ENCODE measurements at regions not wholly inside any gene's neighbourhood (a gene's known extent, or its start where the extent isn't known, plus 50 kb on each side); places are given as distances from the start of the nearest gene placed in this dataset.
A peak's percentile ranks its signal among the peaks of the same experiment; 100 is the strongest.

GRCh38 chr15:95470997-95471689 is 859.4 kb upstream of the NR2F2 start:
- DNase-seq: no peak

DNA sequence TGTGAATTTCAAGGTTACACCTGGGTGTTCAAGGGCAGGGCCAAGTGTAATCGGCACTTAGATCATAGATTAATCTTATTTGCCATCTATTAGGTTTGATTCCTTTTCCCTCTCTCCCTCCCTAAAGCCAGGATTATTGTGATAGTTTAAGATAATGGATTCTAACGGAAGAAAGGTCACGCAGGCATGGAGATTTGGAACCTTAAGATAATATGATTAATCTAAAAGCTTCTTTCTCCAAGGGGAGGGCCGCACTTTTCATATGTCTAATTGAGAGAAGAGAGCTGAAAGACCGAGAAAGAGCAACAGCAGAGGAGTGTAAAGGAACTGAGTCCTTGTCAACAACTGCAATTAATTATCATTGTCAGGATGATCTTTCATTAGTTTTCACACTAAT is 858.8 kb upstream of the NR2F2 start:
- no peak for DNase-seq

DNA sequence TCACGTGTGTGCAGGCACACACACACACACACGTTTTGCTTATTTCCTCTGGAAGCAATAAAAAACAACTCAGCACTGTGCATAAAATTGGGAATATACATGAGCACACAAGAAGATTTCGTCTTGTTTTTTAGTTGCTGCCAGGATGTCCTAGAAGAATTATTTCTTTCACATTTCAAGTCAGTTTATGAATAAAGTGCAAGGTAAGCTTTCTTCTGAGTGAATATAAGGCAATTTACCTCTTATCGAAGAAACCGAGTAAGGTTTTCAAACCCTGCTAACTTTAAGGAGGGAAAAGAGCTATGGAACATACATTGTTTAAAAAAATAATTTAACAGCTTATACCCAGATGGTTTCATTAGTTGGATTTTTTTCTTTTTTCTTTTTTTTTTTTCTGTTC is 855.4 kb upstream of the NR2F2 start:
- no peak for DNase-seq

- peak; percentile 72 for DNase-seq
These were observed 851.2 kb upstream of the NR2F2 start for GRCh38 chr15:95479308-95479707.

- DNase-seq: no peak
These were observed 845.1 kb upstream of the NR2F2 start for GRCh38 chr15:95485367-95485766.

DNA sequence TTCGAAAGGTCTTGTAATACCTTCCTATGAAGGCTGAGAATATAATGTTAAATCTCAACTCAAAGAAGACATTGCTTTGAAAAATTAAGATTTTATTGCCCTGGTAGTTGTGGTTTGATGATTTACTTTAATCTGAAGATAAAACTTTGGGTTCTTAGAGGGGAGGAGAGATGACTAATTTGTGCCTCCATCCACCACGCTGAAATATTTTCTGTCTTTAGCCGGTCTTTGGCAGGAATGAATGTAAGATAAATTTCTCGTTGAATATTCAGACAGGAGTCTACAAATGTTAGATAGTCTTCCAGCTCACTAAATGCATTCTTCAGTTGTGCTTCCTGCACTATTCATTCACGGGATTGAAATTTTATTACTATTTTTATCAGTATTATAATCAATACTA is 844.3 kb upstream of the NR2F2 start:
- no peak for DNase-seq

GRCh38 chr15:95489103-95489502 is 841.4 kb upstream of the NR2F2 start:
- no peak for DNase-seq

DNA sequence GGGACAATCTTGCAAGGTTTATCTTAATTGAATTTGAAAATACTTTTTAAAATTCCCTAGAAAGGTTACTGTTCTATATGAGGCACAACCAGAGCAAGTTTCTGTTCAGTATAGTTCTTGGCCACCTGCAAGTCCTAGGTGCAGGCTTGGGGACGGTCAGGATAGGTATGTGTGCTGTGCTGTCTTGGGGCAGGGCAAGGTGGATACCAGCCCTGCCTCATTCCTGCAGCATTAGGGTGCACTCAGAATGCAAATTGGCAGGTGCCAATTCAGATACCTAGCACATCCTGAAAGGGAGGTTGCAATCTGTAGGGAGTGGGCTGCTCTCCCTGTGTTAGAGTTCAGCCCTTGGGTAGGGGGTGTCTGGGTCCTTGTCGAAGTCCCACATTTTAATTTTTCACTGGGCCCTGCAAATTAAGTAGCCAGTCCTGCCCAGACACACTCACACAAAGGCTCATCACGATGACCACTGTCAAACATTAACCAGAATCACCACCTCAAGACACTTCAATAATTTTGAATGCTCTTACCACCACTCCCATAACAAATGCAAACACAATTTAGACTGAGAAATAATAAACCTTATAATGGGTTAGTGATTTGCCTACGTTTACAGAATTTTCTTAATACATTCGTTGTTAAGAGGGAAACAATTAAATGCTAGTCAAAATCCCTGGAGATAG is 838.0 kb upstream of the NR2F2 start:
- DNase-seq: no peak

DNA sequence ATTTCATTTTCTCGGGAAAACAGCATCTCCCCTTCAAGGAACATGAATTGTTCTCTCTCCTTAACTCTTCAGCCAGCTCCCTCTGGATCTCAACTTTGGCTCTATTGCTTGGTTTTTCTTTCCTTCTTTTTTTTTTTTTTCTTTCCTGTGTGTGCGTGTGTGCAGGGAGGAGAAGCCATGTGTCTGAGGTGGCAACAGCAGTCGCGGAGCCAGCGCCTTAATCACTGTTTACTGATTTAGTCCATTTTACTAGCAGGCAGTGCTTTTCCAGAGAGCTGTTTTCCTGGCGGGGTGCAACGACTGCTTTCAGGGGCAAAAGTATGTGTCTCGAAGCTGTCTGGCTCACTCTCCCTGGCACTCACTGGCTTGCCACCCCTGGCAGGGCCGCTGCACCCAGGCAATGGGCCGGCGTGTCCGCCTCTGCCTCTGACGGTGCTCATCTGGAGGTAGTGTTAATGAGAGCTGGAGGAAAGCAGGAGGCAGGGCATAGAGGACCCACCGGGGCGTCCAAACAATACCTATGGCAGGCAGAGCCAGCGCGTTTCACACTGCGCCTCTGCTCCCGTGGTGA is 835.4 kb upstream of the NR2F2 start:
- peak; percentile 3 for DNase-seq

DNA sequence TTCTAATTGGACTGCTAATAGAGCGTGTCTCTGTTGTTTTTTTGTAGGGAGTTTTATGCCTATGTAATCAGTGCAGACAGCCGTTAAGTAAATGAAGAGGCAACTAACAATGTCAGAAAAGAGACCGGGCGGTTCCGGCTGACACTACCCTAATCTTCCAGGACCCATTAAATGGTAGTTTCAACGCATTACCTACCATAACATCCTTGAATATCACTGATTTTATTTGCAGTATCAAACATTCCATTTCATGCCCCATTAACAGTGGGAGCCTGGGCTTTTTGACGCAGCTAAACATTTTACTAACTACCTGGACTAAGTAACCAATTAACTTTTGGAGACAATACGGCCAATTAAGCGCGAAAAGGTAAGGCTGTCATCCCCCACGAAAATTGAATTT is 832.9 kb upstream of the NR2F2 start:
- DNase-seq: no peak

DNA sequence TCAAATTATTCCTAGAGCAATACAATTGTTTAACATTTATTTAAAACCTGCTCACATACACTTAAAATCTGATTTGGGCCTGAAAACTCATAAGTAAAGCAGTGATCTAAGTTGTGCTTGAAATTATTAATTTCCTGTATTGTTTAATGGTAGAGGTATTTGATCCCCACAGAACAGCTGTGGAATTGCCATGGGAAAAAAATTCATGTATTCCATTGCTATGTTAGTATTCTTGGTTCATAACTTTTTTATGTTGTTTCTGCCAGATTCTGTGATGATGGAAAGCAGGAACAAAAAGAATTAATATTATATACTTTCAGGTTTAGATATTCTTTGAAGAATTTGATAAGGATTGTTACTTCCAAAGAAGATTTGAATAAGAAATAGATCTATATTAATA is 831.5 kb upstream of the NR2F2 start:
- no peak for DNase-seq

DNA sequence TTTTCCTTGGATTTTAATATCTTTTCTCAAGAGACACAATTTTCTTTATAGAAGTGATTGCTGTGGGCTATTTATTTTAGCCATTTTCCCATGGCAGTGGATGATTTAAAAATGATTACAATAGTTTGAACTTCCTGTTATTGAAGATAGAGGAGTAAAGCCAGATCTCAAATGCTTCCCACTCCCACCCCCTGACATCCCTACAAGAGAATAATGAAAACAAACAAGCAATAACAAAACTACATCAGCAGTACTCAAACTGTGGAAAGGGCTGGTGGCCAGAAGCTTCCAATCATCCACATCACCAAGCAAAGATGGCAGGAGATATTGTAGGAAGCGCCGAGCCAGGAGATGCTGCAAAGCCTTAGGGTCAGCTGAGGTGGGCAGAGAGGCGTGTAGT is 831.1 kb upstream of the NR2F2 start:
- no peak for DNase-seq

- no peak for DNase-seq
These were observed 828.6 kb upstream of the NR2F2 start for GRCh38 chr15:95501865-95502264.

DNA sequence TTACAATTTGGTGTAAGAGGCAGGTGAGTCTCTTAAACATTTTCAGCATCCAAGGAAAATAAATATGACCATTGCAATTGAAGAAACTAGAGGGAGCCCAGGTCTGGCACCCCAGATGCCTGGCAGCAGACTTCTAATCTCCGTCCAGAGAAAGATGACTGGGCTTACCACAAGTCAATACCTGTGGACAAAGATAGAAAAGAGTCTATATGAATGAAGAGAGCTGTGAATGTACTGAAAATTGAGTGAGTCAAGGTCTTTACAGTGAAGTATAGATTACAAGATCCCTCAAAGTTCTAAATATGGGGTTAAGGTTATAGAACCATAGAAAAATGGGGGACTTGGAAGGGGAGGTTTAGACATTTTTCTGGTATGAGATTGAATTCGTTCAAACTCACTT is 827.4 kb upstream of the NR2F2 start:
- no peak for DNase-seq

GRCh38 chr15:95503640-95504225 is 826.8 kb upstream of the NR2F2 start:
- DNase-seq: no peak

- no peak for DNase-seq
These were observed 818.8 kb upstream of the NR2F2 start for GRCh38 chr15:95511671-95512070.

DNA sequence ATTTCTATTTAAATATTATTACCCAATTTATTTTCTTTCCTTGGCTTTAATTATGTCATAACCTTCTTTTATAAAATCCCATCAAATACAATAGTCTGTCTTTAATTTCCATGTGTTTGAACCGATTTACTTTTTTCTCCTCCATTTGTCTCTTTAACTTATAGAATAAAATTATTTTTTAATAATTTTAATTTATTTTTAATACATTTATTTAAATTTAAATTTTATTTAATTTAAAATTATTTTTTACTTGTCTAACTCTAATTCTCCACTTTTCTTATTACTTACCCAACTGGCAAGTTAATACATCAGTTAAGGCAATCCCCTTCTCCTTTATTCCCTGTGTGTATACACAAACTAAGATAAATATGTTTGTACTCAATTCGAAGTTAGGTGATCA is 817.6 kb upstream of the NR2F2 start:
- no peak for DNase-seq

DNA sequence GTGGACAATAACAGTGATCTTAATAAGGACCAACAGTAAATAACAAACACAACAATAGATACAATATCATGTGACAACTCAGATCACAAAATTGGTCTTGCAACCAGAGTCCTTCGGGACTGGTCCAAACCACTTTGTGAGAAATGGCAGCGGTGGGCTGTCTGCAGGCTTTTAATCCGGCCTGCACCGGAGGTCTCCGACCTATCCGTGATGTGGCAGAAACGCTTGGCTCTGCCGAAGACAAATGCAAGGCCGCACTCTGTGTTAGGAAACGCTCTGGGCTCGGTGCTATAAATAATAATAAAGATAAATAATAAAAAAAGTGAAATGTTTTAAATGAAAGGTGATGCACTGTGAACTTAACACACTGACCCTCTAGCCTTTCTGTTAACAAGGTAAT is 810.6 kb upstream of the NR2F2 start:
- DNase-seq: no peak

- no peak for DNase-seq
These were observed 810.0 kb upstream of the NR2F2 start for GRCh38 chr15:95520511-95520910.

DNA sequence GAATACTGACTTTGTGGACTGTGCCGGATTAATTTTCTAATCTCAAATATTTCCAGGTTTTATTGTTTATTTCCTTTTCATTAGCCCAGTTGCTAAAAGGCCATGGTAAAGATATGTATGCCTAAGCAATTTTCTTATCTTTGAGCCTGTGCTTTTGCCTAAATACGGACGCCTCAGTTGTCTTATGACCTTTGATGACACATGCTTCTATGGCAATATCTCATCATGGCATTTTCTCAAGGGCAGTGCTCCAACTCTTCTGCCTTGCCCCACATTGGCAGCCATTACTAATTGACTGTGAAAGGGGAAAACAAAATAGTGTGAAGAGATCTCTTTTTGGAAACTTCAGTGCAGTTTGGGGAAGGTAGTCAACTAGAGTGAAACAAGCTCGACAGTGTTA is 809.6 kb upstream of the NR2F2 start:
- no peak for DNase-seq

DNA sequence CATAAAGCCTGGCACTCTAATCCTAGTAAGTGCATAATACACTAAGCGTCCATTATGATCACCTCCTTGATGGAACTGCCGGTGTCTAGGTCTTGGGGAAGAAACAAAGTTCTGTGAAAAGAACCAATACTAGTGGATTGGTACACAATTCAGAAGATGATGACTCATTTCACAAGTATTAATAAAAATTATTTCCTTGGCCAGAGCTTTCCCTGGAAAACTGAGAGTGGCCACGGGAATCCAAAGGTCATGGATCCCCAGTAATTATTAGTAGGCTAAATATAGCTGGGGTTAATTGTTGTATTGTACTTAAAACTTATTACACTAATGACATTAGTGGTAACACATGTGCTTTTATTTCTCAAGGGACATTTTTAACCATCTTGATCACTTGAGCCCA is 808.0 kb upstream of the NR2F2 start:
- no peak for DNase-seq

- DNase-seq: no peak
These were observed 801.6 kb upstream of the NR2F2 start for GRCh38 chr15:95528920-95529319.

GRCh38 chr15:95536638-95537037 is 793.9 kb upstream of the NR2F2 start:
- DNase-seq: no peak

GRCh38 chr15:95538693-95539092 is 791.8 kb upstream of the NR2F2 start:
- DNase-seq: no peak
